ENCODE measurements at regions not wholly inside any gene's neighbourhood (a gene's known extent, or its start where the extent isn't known, plus 50 kb on each side); places are given as distances from the start of the nearest gene placed in this dataset.
"Not testable (repeated sequence)": the region's sequence is repeated elsewhere in the genome, so short reads cannot be mapped to it uniquely, and the experiment has no call there.

- no peak for DNase-seq (ENCODE audit: low spot score)
Observed at GRCh38 chr2:103387888-103388287, 626.1 kb downstream of the TMEM182 start.

- no peak for DNase-seq (ENCODE audit: low spot score)
Observed at GRCh38 chr2:103396152-103396551, 634.3 kb downstream of the TMEM182 start.

GRCh38 chr2:103401621-103402020 is 639.8 kb downstream of the TMEM182 start:
- DNase-seq (ENCODE audit: low spot score) = no peak

- DNase-seq (ENCODE audit: low spot score) = no peak
Observed at GRCh38 chr2:103402336-103402735, 640.5 kb downstream of the TMEM182 start.

- DNase-seq (ENCODE audit: low spot score) = no peak
Observed at GRCh38 chr2:103402944-103403343, 641.1 kb downstream of the TMEM182 start.

- DNase-seq (ENCODE audit: low spot score) = not testable (repeated sequence)
Observed at GRCh38 chr2:103403388-103403787, 641.6 kb downstream of the TMEM182 start.

GRCh38 chr2:103410221-103410620 is 648.4 kb downstream of the TMEM182 start:
- no peak for DNase-seq (ENCODE audit: low spot score)

GRCh38 chr2:103419506-103419905 is 657.7 kb downstream of the TMEM182 start:
- no peak for DNase-seq (ENCODE audit: low spot score)

GRCh38 chr2:103423100-103423499 is 661.3 kb downstream of the TMEM182 start:
- DNase-seq (ENCODE audit: low spot score) = no peak

GRCh38 chr2:103427567-103427966 is 665.7 kb downstream of the TMEM182 start:
- no peak for DNase-seq (ENCODE audit: low spot score)

GRCh38 chr2:103430191-103430590 is 668.4 kb downstream of the TMEM182 start:
- DNase-seq (ENCODE audit: low spot score) = no peak

- DNase-seq (ENCODE audit: low spot score) = no peak
Observed at GRCh38 chr2:103435010-103435409, 673.2 kb downstream of the TMEM182 start.

GRCh38 chr2:103437161-103437560 is 675.3 kb downstream of the TMEM182 start:
- DNase-seq (ENCODE audit: low spot score) = no peak

GRCh38 chr2:103445347-103445746 is 683.5 kb downstream of the TMEM182 start:
- DNase-seq (ENCODE audit: low spot score) = no peak

GRCh38 chr2:103448495-103448894 is 686.7 kb downstream of the TMEM182 start:
- DNase-seq (ENCODE audit: low spot score) = no peak

- no peak for DNase-seq (ENCODE audit: low spot score)
Observed at GRCh38 chr2:103451283-103451682, 689.5 kb downstream of the TMEM182 start.

GRCh38 chr2:103459283-103459682 is 697.5 kb downstream of the TMEM182 start:
- DNase-seq (ENCODE audit: low spot score) = no peak

- DNase-seq (ENCODE audit: low spot score) = no peak
Observed at GRCh38 chr2:103462101-103462500, 700.3 kb downstream of the TMEM182 start.

- DNase-seq (ENCODE audit: low spot score) = no peak
Observed at GRCh38 chr2:103462712-103463111, 700.9 kb downstream of the TMEM182 start.

- no peak for DNase-seq (ENCODE audit: low spot score)
Observed at GRCh38 chr2:103464831-103465230, 703.0 kb downstream of the TMEM182 start.

GRCh38 chr2:103469800-103470199 is 708.0 kb downstream of the TMEM182 start:
- DNase-seq (ENCODE audit: low spot score) = no peak

- DNase-seq (ENCODE audit: low spot score) = no peak
Observed at GRCh38 chr2:103484906-103485305, 723.1 kb downstream of the TMEM182 start.

GRCh38 chr2:103496850-103497249 is 735.0 kb downstream of the TMEM182 start:
- DNase-seq (ENCODE audit: low spot score) = no peak

- no peak for DNase-seq (ENCODE audit: low spot score)
Observed at GRCh38 chr2:103506812-103507211, 745.0 kb downstream of the TMEM182 start.

- DNase-seq (ENCODE audit: low spot score) = no peak
Observed at GRCh38 chr2:103512442-103512841, 750.6 kb downstream of the TMEM182 start.
